H9 (cell line): ENCODE measurements at regions not wholly inside any gene's neighbourhood (a gene's known extent, or its start where the extent isn't known, plus 50 kb on each side); places are given as distances from the start of the nearest gene placed in this dataset.

Experiments
- DNase-seq: peaks from one replicate; pipeline ENCODE4 v3.0.0-alpha.2; 2017
- H2AFZ ChIP-seq: one replicate; pipeline ENCODE4 v1.6.1; 2013; ENCODE audit warnings: mild to moderate bottlenecking, low read length, control low read depth, moderate library complexity
- H2AK5ac ChIP-seq: 2 replicates; pipeline ENCODE4 v1.6.1; 2013; ENCODE audit warnings: low read length, control low read depth, mixed read lengths; ENCODE audit not compliant: insufficient read length
- H2BK120ac ChIP-seq: one replicate; pipeline ENCODE4 v1.6.1; 2013; ENCODE audit warnings: low read depth, mild to moderate bottlenecking, low read length, control low read depth, inconsistent platforms; ENCODE audit not compliant: poor library complexity, severe bottlenecking
- H2BK12ac ChIP-seq: 2 replicates; pipeline ENCODE4 v1.6.1; 2013; ENCODE audit warnings: low read length, control low read depth, mixed read lengths, low read depth; ENCODE audit not compliant: insufficient read length
- H2BK15ac ChIP-seq: 2 replicates; pipeline ENCODE4 v1.6.1; 2013; ENCODE audit warnings: low read depth, low read length, control low read depth
- H2BK20ac ChIP-seq: one replicate; pipeline ENCODE4 v1.6.1; 2013; ENCODE audit warnings: low read depth, mild to moderate bottlenecking, low read length, control low read depth, inconsistent platforms; ENCODE audit not compliant: poor library complexity, severe bottlenecking
- H2BK5ac ChIP-seq: 2 replicates; pipeline ENCODE4 v1.6.1; 2013; ENCODE audit warnings: low read length, control low read depth, mixed read lengths; ENCODE audit not compliant: insufficient read length
- H3K14ac ChIP-seq: 2 replicates; pipeline ENCODE4 v1.6.1; 2013; ENCODE audit warnings: low read length, control low read depth; ENCODE audit not compliant: insufficient read depth
- H3K18ac ChIP-seq: 2 replicates; pipeline ENCODE4 v1.6.1; 2013; ENCODE audit warnings: low read depth, mild to moderate bottlenecking, mixed read lengths, low read length, control low read depth; ENCODE audit not compliant: insufficient read length
- H3K23ac ChIP-seq: 2 replicates; pipeline ENCODE4 v1.6.1; 2013; ENCODE audit warnings: low read length, control low read depth, mixed read lengths, low read depth; ENCODE audit not compliant: insufficient read length
- H3K23me2 ChIP-seq: 2 replicates; pipeline ENCODE4 v1.6.1; 2013; ENCODE audit warnings: low read depth, mild to moderate bottlenecking, mixed read lengths, low read length, control low read depth; ENCODE audit not compliant: insufficient read length, poor library complexity, severe bottlenecking
- H3K27ac ChIP-seq: 2 replicates; pipeline ENCODE4 v1.5.1; 2013; ENCODE audit warnings: low read length, control low read depth, mixed read lengths, low read depth; ENCODE audit not compliant: insufficient read length
- H3K27me3 ChIP-seq: 2 replicates; pipeline ENCODE4 v1.6.1; 2013; ENCODE audit warnings: low read length, control low read depth, inconsistent platforms; ENCODE audit not compliant: insufficient read depth
- H3K4ac ChIP-seq: 2 replicates; pipeline ENCODE4 v1.6.1; 2013; ENCODE audit warnings: low read depth, mild to moderate bottlenecking, control low read depth, inconsistent platforms, low read length, moderate library complexity
- H3K4me1 ChIP-seq: 2 replicates; pipeline ENCODE4 v1.6.1; 2013; ENCODE audit warnings: low read length, control low read depth, inconsistent platforms; ENCODE audit not compliant: insufficient read depth
- H3K4me2 ChIP-seq: 2 replicates; pipeline ENCODE4 v1.6.1; 2013; ENCODE audit warnings: low read length, control low read depth, mixed read lengths; ENCODE audit not compliant: insufficient read length, insufficient read depth
- H3K56ac ChIP-seq: 2 replicates; pipeline ENCODE4 v1.6.1; 2013; ENCODE audit warnings: low read depth, mild to moderate bottlenecking, mixed read lengths, low read length, control low read depth; ENCODE audit not compliant: insufficient read length
- H3K79me1 ChIP-seq: 2 replicates; pipeline ENCODE4 v1.6.1; 2013; ENCODE audit warnings: low read depth, mild to moderate bottlenecking, moderate library complexity, low read length, control low read depth, inconsistent platforms; ENCODE audit not compliant: insufficient read depth, poor library complexity, severe bottlenecking
- H3K79me2 ChIP-seq: 2 replicates; pipeline ENCODE4 v1.6.1; 2013; ENCODE audit warnings: low read length, control low read depth, inconsistent platforms; ENCODE audit not compliant: insufficient read depth
- H3K9ac ChIP-seq: 2 replicates; pipeline ENCODE4 v1.6.1; 2013; ENCODE audit warnings: low read length, control low read depth, mixed read lengths; ENCODE audit not compliant: insufficient read length; ENCODE audit errors: extremely low read depth
- H3K9me3 ChIP-seq: one replicate; pipeline ENCODE4 v1.6.1; 2013; ENCODE audit warnings: low read depth, low read length, inconsistent platforms; ENCODE audit not compliant: control insufficient read depth
- H3T11ph ChIP-seq: one replicate; pipeline ENCODE4 v1.6.1; 2013; ENCODE audit warnings: mild to moderate bottlenecking, low read length, control low read depth, inconsistent platforms
- H4K20me1 ChIP-seq: one replicate; pipeline ENCODE4 v1.6.1; 2013; ENCODE audit not compliant: control insufficient read depth, insufficient read length, insufficient read depth
- H4K5ac ChIP-seq: 2 replicates; pipeline ENCODE4 v1.6.1; 2013; ENCODE audit warnings: low read depth, mild to moderate bottlenecking, mixed read lengths, low read length, control low read depth; ENCODE audit not compliant: insufficient read length
- H4K8ac ChIP-seq: replicated peaks from 2 replicates; pipeline ENCODE4 v1.6.1; 2013; ENCODE audit warnings: low read length, control low read depth, mixed read lengths, low read depth; ENCODE audit not compliant: insufficient read length
- H4K91ac ChIP-seq: 2 replicates; pipeline ENCODE4 v1.6.1; 2013; ENCODE audit warnings: low read depth, mild to moderate bottlenecking, moderate library complexity, mixed read lengths, low read length, control low read depth; ENCODE audit not compliant: insufficient read length
- H3K27ac Mint-ChIP-seq, 3 experiments: 2 replicates in 2 of 3; 3 replicates in 1 of 3; pipeline ENCODE4 v1.8.0; 2020 to 2021; ENCODE audit warnings: mixed read lengths in 3 of 3, mild to moderate bottlenecking in 1 of 3, moderate library complexity in 1 of 3
- H3K27me3 Mint-ChIP-seq: 2 replicates; pipeline ENCODE4 v1.8.0; 2021; ENCODE audit warnings: low read depth, mild to moderate bottlenecking, moderate library complexity, mixed read lengths
- H3K36me3 Mint-ChIP-seq, 3 experiments: 2 replicates in 2 of 3; 3 replicates in 1 of 3; pipeline ENCODE4 v1.8.0; 2020 to 2021; ENCODE audit warnings: low read depth in 3 of 3, mixed read lengths in 3 of 3; ENCODE audit not compliant: insufficient read depth in 1 of 3
- H3K4me1 Mint-ChIP-seq, 2 experiments: 2 replicates each; pipeline ENCODE4 v1.8.0; 2020; ENCODE audit warnings: mixed read lengths in 2 of 2
- H3K4me3 Mint-ChIP-seq, 2 experiments: 2 replicates in 1 of 2; 3 replicates in 1 of 2; pipeline ENCODE4 v1.8.0; 2020 to 2021; ENCODE audit warnings: mild to moderate bottlenecking in 2 of 2, mixed read lengths in 2 of 2, moderate library complexity in 1 of 2
- H3K9me3 Mint-ChIP-seq, 2 experiments: 2 replicates in 1 of 2; 3 replicates in 1 of 2; pipeline ENCODE4 v1.8.0; 2020; ENCODE audit warnings: mild to moderate bottlenecking in 2 of 2, mixed read lengths in 2 of 2, moderate library complexity in 1 of 2
- CTCF ChIP-seq: fragments of 200-600 bp; sonication (generic); conservative IDR thresholded peaks from 3 replicates; pipeline ENCODE4 v1.8.0; 2021; ENCODE audit warnings: antibody characterized with exemption, mild to moderate bottlenecking
- WGBS: extraction: QIAGEN DNeasy Blood & Tissue Kit; methylation state at CpG from one replicate; pipeline ENCODE4 v1.1.7; 2013; ENCODE audit warnings: missing lambda C conversion rate, low lambda C conversion rate, mixed read lengths; ENCODE audit not compliant: insufficient read length; ENCODE audit errors: extremely low coverage; 5-methylcytosine and 5-hydroxymethylcytosine counted together

DNA sequence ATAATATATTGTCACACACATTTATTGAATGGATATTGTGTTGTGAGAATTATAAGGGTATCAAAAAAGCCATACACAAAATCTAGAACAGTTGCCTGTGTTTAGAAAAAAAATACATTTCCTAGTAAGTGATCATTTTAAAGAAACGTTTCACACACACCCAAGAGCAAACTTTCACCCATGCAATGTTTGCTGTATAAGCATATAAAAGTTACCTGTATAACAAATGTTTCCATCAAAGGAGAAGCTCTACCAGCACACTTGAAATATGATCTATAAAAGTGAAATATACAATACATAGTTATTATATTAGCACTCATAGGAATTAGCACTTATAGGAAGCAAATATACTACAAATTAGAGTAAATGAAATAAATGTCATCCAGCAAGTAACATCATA is 1098.1 kb downstream of the NCAM2 start:
- no peaks in the 10 kb centered on the region; a peak in 1 of 5 replicates for H3K9me3 Mint-ChIP-seq
- H3K4me2 ChIP-seq = no peak overlapping the region
- H3K23ac ChIP-seq = no peak overlapping the region
- no peaks in the 10 kb centered on the region for H3K4me1 ChIP-seq
- H2BK120ac ChIP-seq = no peak overlapping the region
- H2AK5ac ChIP-seq = no peak overlapping the region
- H3K23me2 ChIP-seq = no peaks in the 10 kb centered on the region
- WGBS = no CpG with 5 or more reads among the region's 1 CpG
- H3K4me3 Mint-ChIP-seq = no peak overlapping the region
- H4K5ac ChIP-seq = no peak overlapping the region
- no peak overlapping the region for H2BK20ac ChIP-seq
- no peak overlapping the region for H3K56ac ChIP-seq
- H2BK12ac ChIP-seq = no peak overlapping the region
- no peak overlapping the region for H2BK5ac ChIP-seq
- no peak overlapping the region for H2AFZ ChIP-seq
- H2BK15ac ChIP-seq = no peak overlapping the region
- no peaks in the 10 kb centered on the region for H3K9me3 ChIP-seq
- H3K4me1 Mint-ChIP-seq = 0 out of 4 replicates have a peak, but pooled peaks cover 0 to 3% of the 10 kb centered on the region in 2 experiments
- no peaks in the 10 kb centered on the region for H3K27me3 ChIP-seq
- no peak overlapping the region for H3T11ph ChIP-seq
- H4K20me1 ChIP-seq = no peaks in the 10 kb centered on the region
- H4K91ac ChIP-seq = no peak overlapping the region
- H3K18ac ChIP-seq = no peak overlapping the region
- DNase-seq = no peak
- H3K27me3 Mint-ChIP-seq = no peaks in the 10 kb centered on the region; the same call in 1 of the 2 replicates
- no peak overlapping the region for H4K8ac ChIP-seq
- no peak overlapping the region for H3K14ac ChIP-seq
- no peak for TF ChIP-seq CTCF
- no peak overlapping the region for H3K4ac ChIP-seq
- no peaks in the 10 kb centered on the region for H3K79me1 ChIP-seq
- no peak overlapping the region for H3K27ac ChIP-seq
- no peaks in the 10 kb centered on the region for H3K79me2 ChIP-seq
- no peak overlapping the region for H3K27ac Mint-ChIP-seq
- no peak overlapping the region for H3K9ac ChIP-seq
- no peaks in the 10 kb centered on the region; a peak in 1 of 7 replicates for H3K36me3 Mint-ChIP-seq
